ENCODE measurements at regions not wholly inside any gene's neighbourhood (a gene's known extent, or its start where the extent isn't known, plus 50 kb on each side); places are given as distances from the start of the nearest gene placed in this dataset.

DNA sequence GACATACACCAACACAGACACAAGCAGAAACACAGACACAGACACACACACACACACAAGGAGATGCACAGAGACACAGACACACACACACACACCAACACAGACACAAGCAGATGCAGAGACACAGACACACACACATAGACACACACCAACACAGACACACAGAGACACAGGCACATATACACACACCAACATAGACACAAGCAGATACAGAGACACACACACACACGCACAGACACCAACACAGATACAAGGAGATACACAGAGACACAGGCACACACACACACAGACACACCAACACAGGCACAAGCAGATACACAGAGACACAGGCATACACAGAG is 347.2 kb upstream of the KLF6 start:
- DNase-seq = no peak

DNA sequence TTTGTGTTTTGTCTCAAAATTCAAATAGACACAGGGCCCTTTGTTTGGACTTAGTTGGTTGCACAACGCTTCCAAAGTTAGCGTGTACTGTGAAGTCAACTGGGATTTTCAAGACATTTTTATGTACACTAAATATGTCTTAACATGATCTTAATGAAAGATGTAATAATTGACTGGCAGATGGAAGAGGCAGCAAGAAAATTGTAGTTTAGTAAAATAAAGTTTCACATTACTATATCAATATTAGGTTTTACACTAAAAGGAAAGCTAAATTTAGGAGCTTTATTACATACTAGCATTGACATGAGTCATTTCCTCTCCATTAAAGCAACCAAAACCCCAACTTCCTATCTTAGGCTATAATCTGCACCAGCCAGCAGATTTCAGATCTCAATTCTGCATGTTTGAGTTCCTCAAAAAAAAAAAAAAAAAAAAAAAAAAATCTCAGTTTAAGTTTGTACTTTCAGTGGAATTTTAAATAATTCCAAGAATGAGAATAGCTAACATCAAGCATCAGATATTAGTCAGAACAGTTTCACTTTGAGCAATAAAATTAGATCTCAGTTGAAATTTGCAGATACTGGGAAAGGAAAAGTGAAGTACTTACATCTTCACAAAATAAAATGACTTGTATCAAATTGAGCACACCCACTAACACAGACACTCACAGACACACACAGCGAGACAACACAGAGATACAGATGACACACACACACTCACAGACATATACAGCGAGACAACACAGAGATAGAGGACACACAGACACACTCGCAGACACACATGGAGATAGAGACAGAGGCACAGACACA is 346.6 kb upstream of the KLF6 start:
- no peak for DNase-seq

- DNase-seq = no peak
These were observed 345.7 kb upstream of the KLF6 start for GRCh38 chr10:4130685-4131084.

- no peak for DNase-seq
These were observed 345.0 kb upstream of the KLF6 start for GRCh38 chr10:4129866-4130477.

DNA sequence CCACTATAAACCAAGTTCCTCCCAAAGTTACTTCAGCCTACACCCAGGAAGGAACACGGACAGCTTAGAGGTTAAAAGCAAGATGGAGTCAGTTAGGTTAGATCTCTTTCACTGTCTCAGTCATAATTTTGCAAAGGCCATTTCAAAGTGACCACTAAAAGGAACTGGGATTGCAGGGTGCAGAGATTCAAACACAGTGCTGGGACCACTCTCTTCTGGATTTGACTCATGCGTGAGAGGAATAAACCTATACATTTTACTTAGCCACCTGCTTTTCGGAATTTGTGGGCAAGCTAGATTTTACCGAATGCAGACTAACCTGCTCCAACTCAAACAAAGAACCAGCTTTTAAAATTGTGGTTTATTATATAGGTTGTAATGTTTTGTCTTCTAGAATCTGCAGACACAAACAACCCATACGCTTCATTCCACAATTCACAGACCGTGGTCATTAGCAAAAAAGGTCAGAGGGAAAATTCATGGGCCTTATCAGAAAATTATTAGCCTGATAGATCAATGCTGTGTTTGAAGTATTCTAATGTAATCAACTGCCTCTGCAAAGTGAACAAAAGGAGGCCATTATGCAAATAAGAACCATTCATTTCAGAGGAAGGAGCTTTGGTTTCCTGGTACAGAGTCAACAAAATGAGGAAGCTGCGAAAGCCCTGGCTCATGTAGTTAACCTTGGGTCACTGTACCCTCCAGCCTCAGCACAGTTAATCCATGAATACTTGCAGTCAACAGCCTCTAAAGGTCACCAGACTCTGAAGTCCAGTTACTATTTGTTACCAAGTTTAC is 342.7 kb upstream of the KLF6 start:
- DNase-seq = no peak

GRCh38 chr10:4125776-4126175 is 340.8 kb upstream of the KLF6 start:
- no peak for DNase-seq

DNA sequence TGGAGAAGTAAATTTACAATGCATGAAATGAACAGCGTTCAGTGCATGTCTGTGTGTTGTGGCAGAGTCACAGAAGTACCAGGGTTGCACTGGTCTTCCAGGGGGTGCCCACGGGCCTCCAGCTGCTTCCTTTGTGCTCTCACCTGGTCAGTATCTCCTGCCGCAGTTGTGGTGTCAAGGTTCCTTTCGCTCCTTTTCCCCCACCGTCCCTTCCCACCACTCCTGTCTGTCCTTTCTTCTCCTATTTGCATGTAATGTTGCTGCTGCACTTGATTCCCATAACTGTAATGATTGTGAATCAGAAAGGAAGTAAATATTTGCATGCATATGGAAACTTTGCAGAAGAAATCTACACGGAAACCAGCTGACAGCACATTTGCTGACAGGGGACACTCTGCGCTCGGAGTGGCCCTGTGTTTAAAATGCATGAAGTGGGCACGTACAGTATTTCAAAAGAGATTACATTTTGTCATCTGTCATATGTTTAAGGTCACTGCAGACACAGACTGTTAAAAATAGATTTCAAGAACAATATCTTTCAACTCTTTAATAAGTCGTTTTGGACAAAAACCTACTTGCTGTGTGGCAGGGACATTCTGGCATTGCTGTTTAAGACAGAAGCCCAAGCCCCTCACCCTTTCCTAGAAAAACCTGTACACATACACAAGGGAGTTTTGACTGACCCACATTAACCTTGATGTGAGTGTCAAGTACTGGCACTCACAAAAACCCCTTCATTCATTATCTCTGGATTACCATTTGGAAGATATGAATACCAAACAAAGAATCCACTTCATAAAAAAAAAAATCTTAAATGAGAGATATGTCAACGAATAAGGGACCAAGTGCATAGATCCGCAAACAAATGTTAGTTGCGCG is 336.7 kb upstream of the KLF6 start:
- no peak for DNase-seq

- DNase-seq = no peak
These were observed 335.3 kb upstream of the KLF6 start for GRCh38 chr10:4120096-4120853.

GRCh38 chr10:4119107-4119506 is 334.1 kb upstream of the KLF6 start:
- DNase-seq = no peak

GRCh38 chr10:4117604-4118003 is 332.6 kb upstream of the KLF6 start:
- DNase-seq = no peak

GRCh38 chr10:4111643-4112042 is 326.6 kb upstream of the KLF6 start:
- DNase-seq = no peak

DNA sequence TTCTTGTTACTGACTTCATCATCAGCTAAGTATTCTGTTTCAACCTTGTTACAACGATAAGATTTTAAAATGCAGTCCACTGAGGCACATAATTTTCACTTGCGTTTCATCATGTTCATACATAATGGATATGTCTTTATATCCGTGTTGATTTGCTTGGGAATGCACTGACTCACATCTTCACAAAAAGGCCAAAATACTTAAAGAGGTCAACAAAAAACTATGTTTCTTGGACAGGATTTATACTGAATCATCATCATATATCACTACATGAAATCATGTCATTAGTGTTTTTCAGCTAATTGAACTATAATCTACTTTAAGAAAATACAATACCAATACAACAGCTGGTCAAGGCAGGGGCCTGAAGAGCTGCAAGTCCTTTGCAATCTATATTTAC is 324.5 kb upstream of the KLF6 start:
- no peak for DNase-seq

DNA sequence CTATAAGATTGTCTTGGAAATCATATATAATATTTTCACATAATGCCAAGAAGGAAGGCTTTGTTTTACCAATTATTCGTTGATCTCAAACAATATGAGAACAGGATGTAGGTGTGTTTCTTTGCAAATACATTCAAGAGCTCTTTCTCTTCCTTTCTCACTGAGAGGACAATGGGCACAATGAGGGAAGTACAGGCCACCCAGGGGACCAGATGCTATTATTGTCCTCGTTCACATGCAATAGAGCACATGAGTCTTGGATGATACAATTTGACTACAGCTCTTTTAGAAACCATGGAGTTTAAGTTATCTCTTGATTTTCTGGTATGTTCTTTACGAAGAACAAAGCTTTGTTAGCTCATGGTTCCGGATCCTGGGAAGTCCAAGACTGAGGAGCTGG is 323.7 kb upstream of the KLF6 start:
- no peak for DNase-seq

DNA sequence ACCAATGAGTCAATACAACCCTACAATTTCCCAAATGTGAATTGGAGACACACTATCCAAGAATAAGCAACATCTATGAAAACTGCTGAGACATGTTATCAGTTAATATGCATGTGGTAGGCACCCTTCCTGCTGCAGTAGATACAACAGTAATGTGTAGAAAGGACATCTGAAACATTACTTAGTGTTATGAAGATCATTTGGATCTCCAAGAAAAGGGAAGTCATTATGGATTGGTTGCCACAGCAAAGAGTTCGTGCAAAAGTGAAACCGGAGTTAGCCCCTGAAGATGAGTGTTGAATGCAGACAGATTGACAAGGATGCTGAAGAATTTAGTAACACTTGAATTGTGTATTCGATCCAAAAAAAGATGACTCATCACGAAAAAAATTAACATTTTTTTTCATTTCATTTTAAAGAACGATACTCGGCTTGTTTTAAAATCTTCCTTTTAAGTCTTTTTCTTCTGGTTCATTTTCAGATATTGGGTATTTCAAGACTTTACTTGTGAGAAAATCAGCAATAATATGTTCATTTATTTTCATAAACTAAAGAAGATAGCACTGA is 322.4 kb upstream of the KLF6 start:
- no peak for DNase-seq

- no peak for DNase-seq
These were observed 318.6 kb upstream of the KLF6 start for GRCh38 chr10:4103603-4104002.

DNA sequence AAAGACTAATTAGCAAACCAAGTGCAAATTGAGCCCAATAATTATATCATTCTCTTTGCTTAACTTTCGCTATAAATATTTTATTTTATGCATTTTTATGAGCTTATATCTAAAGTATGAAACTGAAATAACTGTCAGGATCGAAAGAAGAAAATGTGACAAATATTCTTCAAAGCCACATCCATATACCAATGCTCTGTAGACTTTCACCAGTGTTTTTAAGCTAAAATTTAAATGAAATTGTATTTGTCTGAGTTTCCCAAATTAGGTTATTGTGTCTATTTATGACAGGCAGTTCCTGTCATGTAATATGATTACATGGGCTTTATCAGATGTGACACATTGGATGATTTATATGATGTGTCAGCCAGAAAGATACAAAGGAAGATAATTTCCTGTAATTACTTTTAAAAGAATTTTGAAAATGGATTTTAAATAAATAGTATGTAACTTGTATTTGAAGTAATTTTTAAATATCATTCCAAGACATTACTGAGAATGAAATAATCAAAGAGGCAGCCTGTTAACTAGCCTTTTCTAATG is 317.9 kb upstream of the KLF6 start:
- DNase-seq = no peak

GRCh38 chr10:4101918-4102654 is 317.1 kb upstream of the KLF6 start:
- no peak for DNase-seq

DNA sequence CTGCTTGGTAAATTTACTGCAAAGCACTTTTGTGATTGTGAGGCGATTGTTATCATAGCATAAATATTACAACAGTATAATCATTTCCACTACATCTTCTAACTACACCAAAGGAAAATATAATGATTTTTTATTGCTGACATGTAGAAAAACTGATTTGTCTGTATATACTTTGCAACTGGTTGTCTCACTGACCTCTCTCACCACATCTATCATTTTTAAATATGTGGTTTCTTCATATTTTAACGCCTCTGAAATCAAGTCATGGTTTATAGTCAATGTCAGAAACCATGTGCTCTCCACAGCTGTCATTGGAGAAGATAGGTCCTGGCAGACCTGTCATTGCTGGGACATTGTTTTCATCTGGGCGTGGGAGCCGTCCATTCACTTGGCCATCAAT is 315.4 kb upstream of the KLF6 start:
- DNase-seq = no peak

- DNase-seq = no peak
These were observed 314.2 kb upstream of the KLF6 start for GRCh38 chr10:4099202-4099601.

DNA sequence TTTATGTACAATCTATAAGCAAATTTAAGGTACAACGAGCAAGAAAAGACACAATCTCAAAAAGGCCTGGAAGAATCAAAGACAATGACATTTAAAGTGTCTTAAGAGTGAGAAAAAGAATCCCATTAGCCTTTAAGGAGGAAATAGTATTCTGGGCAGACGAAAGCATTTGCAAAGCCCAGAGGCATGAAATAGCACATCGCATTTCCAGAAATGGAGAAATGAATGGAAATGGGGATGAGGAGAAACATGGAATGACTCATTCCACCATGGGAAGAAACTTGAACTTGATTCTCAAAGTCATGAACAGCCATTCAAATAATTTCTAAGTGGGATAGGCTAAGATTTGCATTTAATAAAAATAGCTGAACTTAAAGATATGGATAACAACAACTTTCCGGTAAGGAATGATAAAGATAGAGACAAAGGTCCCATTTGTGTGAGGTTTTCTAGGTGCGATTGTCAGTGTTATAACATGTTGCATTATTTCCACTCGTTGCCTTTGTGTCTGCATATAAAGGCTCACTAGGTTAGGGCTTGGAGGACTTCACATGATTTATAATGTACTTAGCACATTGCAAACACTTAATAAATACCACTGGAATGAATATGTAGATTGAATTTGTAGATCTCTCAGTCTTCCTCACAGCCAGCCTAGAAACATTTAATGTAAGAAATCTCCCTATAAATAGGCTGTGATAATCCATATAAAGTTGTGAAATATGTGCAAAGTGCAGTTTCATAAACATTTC is 310.3 kb upstream of the KLF6 start:
- no peak for DNase-seq

Data from stimulated activated CD8-positive, alpha-beta memory T cell treated with anti-CD3 and anti-CD28 coated beads, Interleukin-4, amount 100 ng/mL, for 48 hours (primary cell).